Fibroblast of gingiva (primary cell): ENCODE measurements at regions not wholly inside any gene's neighbourhood (a gene's known extent, or its start where the extent isn't known, plus 50 kb on each side); places are given as distances from the start of the nearest gene placed in this dataset.
A peak's percentile ranks its signal among the peaks of the same experiment; 100 is the strongest.

Experiments used
- DNase-seq: peaks from one replicate; pipeline ENCODE4 v3.0.0-alpha.2; 2011; ENCODE audit warnings: low read depth

GRCh38 chr2:192254444-192254843, 59.7 kb upstream of the TMEFF2 start:
- no peak for DNase-seq

GRCh38 chr2:192253692-192254091, 59.0 kb upstream of the TMEFF2 start:
- no peak for DNase-seq

GRCh38 chr2:192250961-192251360, 56.2 kb upstream of the TMEFF2 start:
- no peak for DNase-seq

GRCh38 chr2:192247456-192247855, 52.7 kb upstream of the TMEFF2 start:
- DNase-seq, result peak; percentile 13

- DNase-seq, result no peak
Measured at GRCh38 chr2:192246297-192246696, 51.6 kb upstream of the TMEFF2 start.

- DNase-seq, result peak; percentile 7
Measured at GRCh38 chr2:192245329-192245728, 50.6 kb upstream of the TMEFF2 start.
